ENCODE measurements at regions not wholly inside any gene's neighbourhood (a gene's known extent, or its start where the extent isn't known, plus 50 kb on each side); places are given as distances from the start of the nearest gene placed in this dataset.

DNA sequence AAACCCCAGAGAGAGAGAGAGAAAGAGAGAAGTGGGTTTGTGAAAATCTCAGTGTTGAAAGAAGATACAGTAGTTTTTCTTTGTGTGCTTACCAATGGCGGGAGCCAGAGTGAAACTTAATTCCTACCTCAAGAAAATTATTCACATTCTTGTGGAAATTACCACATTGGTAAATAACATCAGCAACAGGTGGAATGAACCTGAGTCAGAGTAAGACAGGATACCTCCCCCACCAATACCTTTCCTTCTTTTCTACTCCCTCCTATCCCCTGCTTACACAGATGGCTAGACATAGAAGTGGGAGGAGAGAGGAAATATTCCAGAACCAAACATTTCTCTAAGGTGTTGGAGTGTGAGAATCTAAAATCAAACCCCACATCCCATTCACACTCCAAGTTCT is 793.9 kb downstream of the SORCS3 start:
- TF ChIP-seq, protein P1, sequence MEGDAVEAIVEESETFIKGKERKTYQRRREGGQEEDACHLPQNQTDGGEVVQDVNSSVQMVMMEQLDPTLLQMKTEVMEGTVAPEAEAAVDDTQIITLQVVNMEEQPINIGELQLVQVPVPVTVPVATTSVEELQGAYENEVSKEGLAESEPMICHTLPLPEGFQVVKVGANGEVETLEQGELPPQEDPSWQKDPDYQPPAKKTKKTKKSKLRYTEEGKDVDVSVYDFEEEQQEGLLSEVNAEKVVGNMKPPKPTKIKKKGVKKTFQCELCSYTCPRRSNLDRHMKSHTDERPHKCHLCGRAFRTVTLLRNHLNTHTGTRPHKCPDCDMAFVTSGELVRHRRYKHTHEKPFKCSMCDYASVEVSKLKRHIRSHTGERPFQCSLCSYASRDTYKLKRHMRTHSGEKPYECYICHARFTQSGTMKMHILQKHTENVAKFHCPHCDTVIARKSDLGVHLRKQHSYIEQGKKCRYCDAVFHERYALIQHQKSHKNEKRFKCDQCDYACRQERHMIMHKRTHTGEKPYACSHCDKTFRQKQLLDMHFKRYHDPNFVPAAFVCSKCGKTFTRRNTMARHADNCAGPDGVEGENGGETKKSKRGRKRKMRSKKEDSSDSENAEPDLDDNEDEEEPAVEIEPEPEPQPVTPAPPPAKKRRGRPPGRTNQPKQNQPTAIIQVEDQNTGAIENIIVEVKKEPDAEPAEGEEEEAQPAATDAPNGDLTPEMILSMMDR (IDR thresholded peaks at IDR 0.05 in 8 of 11, conservative IDR thresholded peaks at IDR 0.05 in 3 of 11): no peak
- no peak for TF ChIP-seq POLR2AphosphoS5 (IDR thresholded peaks at IDR 0.05)

All from spleen (tissue), 7 donors.